HuH-7 (cell line): ENCODE measurements at regions not wholly inside any gene's neighbourhood (a gene's known extent, or its start where the extent isn't known, plus 50 kb on each side); places are given as distances from the start of the nearest gene placed in this dataset.
A peak's percentile ranks its signal among the peaks of the same experiment; 100 is the strongest.

ENCODE experiments used
- DNase-seq: peaks from one replicate; pipeline ENCODE4 v3.0.0; 2011; ENCODE audit warnings: low spot score

DNA sequence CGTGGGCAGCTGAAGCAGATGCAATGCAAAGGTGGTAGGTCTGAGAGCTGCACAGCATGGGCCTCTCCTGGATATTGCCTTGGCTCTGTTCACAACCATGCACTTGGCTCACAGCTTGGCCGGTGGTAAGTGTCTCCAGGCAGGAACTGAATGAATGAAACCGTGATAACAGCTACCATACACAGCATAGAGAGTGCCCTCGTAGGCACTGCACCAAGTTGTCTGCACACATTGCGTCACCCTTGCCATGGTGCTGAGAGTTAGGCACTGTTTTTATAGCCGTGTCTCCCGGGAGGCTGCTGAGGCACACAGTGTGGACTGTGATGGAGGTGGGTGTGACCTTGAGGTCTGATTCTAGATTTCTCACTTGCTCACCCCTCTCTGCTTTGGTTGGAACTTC is 157.6 kb upstream of the VASH1 start:
- no peak for DNase-seq

DNA sequence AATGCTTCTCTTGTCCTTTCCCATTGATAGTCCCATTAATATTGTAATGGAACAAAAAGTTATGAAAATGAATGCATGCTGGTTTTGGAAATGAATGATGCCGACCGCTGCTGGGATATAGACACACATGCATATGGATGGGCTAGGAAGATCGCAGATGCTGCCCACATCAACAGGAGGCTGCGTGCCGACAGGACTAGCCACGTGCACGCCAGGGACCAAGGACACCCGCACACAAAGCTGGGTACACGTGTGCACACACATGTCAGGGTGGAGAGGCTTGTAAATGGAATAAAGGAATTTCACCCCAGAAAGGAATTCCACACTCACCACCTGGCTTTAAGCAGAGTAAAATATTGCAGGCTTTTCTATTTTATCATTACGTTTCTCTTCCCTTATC is 153.8 kb upstream of the VASH1 start:
- DNase-seq, result no peak

DNA sequence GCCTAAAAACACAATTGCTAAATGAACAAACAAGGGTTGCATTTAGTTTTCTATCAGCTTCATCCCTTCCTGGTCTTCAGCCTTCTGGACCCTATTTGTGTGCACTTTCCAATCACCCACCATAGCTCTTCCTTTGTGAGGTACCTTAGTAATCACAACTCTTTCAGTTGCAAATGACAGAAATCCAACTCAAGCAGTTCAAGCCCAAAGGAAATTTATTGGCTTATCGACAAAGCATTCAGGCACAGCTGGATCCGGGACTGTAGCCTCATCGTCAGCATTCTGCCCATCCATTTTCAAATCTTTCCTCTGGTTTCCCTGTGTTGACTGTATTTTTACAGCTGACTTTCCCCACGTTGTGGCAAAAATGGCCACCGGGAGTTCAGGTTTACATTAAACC is 148.6 kb upstream of the VASH1 start:
- no peak for DNase-seq

DNA sequence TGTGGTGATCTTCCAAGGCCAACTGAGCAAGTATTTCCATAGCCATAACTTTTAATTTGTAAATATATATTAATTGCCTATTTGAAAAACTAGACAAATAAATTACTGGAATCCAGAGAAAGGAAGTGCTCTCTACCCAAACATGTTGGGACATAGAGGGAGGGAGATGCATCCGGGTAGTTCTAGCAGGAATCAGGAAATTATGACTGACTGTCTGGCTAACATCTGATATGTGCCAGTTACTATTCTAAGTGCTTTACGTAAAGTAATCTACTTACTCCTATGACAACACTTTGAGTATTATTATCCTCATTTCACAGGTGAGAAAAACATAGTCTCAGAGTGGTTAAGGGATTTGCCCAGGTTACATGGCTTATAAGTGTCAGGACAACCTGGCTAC is 147.7 kb upstream of the VASH1 start:
- no peak for DNase-seq

DNA sequence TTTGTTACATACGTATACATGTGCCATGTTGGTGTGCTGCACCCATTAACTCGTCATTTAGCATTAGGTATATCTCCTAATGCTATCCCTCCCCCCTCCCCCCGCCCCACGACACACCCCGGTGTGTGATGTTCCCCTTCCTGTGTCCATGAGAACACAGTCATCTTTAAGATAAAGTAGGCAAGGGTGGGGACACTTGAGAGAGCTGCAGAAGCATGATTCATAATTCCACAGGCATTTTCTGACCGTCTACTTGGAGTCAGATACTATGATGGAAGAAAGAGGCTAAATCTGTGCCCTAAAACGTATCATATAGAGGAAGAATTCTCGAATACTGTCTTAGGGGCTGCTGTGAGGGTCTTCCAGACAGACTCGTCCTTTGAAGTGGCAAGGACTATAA is 145.9 kb upstream of the VASH1 start:
- no peak for DNase-seq

DNA sequence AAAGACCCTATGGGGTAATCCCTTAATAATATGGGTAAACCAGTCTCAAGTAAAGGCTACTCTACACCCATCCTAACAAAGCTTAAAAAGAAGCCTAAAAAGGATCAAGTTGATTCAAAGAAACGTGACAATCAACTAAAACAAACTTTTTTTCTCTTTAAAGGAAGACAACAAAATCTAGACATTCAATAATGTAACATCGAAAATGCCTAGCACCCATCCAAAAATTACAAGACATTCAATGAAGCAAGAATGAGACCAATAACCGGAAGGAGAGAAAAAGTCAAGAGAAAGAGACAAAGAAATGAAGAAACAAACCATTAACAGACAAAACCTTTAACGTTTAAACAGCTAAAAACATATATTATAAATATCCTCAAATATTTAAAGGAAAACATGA is 143.8 kb upstream of the VASH1 start:
- no peak for DNase-seq

DNA sequence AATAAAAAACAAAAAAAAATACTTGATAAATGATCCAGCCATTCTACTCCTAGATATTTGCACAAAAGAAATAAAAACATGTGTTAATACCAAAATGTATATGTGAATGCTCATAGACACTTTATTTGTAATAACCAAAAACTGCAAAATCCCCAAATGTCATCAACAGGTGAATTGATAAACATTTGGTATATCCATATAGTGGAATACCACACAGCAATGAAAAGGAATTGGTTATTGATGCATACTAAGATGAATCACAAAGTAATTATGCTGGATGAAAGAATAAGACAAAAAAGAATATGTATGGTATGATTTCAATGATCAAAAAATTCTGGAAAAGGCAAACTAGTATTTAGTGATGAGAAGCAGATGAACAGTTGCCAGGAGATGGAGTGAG is 124.7 kb upstream of the VASH1 start:
- no peak for DNase-seq

DNA sequence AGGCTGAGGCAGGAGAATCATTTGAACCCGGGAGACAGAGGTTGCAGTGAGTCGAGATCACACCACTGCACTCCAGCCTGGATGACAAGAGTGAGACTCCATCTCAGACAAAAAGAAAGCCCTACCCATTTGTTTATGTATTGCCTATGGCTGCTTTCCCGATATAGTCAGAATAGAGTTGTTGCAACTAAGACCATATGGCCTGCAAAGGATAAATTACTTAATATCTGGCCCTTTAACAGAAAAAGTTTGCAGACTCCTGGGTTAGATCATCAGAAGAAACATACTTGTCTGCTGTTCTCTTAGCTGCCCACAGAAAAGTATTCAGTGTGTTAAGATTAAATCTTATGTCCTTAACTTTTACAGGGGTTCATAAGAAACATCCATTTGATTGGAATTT is 122.4 kb upstream of the VASH1 start:
- DNase-seq, result no peak

DNA sequence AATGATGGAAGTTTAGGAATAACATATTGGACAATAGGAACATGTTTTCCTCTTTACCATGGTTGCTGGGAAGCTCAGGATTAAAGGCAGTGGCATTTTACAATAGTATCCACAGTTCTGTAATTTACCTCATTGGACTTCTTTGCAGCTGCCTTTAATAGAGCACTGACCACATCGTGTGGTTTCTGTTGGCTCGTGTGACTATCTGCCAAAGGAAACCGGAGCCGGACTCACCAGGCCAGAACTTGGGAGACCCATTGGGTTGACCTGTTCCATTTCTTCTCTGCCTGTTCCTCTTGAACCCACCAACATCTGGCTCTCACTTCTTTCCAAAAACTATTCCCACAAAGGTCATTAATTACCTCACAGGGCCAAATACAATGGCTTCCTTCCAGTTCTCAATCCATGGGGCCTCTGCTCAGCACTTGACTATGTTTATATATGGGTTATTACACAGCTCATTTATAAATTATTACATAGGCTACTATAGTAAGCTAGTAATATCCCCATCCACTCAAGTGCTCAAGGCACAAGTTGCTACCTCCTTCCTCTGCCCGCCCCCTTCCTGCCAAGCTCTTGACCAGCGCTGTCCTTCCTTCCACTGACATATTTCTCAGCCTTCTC is 121.5 kb upstream of the VASH1 start:
- no peak for DNase-seq

DNA sequence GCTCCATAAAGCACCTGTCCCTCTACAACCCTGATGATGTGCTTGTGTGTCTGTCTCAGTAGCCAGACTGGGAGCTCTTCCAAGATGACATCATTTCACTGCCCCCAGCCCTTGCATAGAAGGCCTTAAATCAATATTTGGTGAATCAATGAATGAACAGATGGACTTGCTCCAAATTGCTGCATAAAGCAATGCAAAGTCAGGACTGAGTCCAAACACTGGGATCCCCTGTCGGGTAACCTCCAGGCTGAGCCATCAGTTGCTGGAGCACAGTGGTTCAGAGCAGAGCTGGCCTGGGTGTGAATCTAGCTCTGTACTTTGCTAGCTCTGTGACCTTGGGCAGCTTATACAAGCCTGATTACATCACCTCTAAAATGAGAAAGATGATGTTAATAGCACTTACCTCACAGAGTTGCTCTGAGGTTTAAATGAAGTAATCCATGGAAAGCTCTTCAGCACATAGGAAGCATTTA is 120.3 kb upstream of the VASH1 start:
- no peak for DNase-seq

DNA sequence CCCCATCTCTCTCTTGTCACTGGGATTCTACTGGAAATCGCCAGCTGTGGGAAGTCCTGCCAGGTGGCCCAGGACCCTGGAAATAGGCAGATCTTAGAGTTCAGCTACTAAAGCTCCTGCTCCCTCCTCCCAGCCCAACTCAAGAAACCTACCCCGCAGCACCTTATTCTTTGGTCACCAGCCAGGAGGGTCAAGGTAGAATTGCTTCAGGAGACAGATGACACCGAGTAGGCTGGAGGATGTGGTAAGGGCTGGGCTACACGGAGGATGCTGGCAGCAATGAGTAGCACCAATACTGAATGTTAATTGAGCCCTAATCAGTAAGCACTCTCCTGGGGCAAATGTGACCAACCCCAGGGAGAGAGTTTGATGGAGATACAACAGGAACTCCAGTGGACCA is 119.7 kb upstream of the VASH1 start:
- DNase-seq, result no peak

DNA sequence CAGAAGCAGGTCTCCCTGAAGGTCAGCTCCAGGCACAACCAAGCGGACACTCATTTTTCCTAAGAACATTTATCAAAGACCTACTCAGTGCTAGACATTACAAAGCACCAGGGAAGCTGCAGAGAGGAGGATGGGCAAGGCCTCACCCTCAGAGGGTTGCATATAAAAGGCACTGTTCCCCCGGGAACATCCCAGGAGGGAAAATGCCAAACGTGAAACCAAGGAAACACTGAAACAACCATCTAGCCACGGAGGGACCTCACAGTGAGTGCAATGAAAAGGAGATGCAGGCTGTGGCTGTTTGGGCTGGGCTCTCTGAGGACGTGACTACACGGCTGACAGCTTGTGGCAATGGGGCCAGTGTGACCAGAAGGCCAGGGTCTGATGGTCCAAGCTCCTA is 117.4 kb upstream of the VASH1 start:
- DNase-seq, result no peak

DNA sequence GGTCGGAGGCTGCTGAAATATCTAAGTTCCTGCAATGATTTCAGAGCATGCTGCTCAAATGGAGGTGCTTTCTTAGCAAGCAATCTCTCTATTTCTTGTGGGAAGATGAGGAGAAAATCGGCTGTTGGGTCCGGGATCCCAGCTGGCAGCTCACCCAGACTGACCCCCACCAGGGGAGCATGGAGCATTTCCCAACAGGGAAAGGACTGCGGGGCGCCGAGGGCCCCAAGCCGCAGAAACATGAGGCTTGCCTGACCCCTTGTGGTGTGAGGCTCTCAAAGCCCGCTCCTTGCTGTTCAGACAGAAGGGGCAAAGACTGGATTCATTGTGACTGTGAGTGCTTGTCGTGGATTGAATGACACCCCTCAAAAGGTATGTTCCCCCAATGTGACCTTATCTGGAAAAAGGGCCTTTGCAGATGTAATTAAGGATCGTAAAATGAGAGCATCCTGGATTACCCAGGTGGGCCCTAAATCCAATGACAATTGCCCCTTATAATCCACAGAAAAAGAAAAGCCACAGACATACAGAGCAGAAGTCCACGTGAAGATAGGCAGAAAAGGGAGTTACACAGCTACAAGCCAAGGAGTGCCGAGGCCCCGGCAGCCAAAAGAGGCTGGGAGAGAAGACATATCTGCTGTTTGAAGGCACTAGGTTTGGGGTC is 116.3 kb upstream of the VASH1 start:
- DNase-seq, result peak; percentile 51

DNA sequence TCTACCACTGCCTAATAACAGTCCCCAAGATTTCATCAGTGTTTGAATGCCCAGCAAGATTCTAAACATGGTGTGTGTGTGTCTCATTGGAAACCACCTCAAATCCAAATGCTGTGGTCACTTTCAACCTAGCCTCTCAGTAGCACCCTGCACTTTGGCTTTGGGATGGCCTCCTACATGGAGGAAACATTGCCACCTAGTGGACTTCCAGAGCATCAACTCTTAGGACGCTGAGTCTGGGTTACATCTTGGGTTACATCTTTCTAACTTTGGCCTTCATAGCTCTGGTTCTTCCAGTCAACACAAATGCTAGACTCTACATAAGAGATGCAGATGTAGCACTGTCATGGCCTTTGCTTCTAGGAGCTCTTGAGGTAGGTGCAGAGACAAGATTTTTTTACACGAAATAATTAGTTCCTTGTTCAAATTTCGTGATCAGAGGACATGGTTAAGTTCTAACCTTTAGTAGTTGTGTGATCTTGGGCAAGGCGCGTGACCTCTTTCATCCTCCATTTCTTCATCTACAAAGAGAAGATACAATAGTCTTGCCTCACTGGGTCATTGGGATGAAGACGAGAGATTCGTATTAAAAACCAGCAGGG is 113.5 kb upstream of the VASH1 start:
- DNase-seq, result peak; percentile 62

DNA sequence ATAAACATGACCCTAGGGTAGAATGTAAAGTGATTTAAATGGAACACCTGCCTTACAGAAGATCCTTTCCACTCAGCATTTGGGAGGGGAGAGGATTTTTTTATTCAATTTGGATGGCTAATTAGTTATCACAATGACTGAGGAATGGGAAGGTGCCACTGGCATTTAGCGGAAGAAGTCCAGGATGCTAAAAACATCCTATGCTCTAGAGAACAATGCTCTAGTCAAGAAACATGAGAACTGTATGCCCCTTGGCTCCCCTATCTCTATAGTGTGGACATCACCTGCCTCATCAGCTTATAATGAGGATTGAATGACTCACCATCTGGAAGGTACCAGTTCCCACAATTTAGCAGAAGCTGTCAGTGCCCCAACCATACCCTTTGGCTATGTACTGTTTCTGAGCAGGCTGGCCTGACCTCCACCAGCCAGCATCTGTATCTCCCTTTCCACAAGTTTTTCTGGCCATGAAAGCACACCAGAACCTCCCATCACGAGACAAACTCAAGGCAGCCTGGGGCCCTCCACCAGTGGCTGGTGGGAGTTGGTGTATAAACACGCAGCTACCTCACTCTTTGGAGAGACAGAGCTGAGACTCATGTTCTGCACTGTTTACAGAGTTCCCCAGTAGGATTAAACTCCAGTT is 109.7 kb upstream of the VASH1 start:
- no peak for DNase-seq

DNA sequence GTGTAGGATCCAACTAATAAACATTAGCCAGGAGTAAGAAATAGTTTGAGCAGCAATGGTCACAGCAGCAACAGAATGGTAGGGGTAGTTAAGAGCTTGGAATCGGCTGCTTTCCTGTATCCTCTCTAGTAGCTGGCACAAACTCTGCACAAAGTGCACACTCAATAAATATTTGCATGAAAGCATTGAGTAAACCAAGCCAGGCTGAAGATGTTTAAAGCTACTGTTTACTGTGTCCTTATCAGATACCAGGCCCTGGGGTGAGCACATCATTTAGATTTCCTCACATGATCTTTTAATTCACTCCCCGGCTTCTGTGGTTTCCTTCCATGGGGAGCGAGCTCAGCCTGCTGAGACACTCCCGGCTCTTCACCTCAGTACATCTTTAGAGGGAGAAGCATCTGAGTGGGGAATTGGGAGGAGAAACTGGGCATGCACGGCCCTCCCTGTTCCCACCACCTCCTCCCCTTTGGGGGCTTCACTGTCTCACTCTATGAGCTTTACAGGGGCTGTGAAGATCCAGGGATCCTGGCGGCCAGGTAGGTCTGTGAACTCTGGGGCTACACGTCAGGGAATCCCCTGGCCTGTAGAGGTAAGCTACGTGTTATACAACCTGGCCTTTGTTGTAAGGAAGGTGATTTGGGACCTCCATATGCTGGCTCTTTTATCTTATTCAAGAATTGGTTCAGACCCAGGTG is 107.2 kb upstream of the VASH1 start:
- peak; percentile 16 for DNase-seq

DNA sequence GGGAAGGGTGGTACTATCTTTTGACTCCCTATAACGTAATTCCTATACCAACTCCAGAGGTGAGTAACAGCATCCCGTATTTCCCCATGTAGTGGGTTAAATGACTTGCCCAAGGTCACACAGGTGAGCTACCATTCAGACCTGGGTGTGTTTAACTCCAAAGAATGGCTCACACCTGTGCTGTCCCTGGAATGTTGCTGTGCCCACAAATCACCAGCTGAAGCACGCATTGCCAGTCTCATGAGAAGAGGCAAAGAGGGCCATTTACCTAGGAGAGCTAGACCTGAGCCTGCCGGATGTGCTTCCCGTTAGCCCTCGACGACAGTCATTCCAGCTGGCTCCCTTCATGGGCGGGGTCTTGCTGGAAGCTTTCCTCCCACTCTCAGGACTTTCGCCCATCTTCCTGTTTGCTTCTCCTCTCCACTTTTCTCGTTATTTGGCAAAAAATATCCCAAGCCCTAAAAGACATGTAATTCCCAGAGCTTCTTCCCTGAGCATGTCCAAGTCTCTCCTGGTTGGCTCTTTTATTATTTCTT is 106.6 kb upstream of the VASH1 start:
- no peak for DNase-seq

DNA sequence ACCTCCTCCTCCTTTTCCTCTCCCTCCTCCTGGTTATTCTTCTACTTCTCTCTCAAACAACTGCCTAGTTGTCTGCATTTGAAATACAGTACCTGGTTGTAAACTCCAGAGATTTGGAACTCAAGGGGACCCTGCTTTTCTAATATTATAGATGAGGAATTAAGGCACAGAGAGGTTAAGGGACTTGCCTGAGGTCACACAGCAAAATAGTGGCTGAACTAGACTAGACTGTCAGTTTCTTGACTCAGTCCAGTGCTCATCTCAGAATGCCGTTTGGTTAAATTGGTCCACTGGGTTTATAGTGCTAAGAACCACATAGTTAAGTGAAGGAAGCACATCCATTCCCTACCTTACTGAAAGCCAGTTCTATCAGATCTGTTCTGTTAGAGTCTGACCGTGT is 105.9 kb upstream of the VASH1 start:
- DNase-seq, result no peak

DNA sequence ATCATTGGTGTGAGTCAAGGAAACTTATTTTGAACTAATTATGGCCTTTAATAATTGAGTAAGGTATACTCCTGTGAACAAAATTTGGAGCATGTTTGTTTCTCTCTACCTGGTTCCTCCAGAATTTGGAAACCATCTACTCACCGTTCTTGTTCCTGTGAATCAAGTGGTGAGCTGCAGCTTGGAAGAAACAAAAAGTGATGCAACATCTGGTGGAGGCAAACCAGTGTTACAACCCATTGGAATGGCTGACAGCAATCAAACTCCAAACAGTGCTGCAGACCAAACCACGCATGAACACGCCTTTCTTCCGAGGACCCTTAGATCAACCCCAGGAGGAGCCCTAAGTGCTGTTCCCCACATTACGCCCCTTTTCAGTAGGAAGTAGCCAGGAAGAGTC is 104.7 kb upstream of the VASH1 start:
- DNase-seq, result no peak

DNA sequence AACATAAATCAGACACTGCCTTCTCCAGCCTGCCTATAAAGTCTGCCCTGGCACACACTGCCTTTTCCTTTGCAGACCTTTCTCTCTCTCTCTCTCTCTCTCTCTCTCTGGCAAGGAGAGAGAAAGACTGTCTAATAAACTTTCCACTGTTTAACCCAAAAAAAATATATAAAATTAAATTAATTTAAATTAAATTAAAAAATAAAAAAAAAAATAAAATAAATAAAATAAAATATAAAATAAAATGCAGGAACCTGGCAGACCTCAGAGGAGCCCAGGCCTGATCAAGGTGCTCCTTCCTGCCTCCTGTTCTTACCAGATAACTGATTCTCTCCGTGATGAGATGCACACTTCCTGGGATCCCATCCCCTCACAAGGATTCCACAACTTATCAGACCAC is 103.9 kb upstream of the VASH1 start:
- no peak for DNase-seq

DNA sequence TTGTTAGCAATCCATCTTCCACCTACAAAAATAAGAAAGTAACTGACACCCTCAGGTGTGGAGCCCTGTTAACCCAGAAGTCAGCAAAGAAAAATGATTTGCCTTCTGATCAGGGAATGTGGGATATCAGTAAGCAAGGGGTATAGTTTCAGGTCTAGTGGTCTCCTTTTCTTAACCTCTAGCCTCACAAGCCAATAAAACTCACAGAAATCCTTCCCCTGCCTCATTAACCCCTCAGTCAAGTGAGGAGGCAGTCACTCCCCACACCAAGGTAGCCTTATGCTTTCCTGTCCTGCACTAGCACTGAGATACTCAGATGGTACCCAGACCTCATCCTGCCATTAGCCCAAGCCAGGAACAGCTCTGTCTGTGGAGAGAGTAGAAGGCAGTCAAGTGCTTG is 103.4 kb upstream of the VASH1 start:
- DNase-seq, result no peak

DNA sequence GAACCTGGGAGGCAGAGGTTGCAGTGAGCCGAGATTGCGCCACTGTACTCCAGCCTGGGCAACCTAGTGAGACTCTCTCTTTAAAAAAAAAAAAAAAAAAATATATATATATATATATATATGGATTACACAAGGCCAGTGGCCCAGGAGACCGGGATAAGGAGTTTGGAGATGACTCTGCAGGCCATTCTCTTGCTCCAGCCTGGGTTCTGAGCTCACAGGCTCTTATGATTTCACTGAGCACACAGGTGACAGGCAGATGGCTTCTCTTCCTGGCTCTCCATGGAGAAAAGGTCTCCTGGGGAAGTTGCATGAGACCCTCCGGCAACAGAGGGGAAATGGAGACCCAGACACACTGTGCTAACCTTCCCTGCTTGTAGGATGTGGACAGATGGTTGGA is 98.7 kb upstream of the VASH1 start:
- no peak for DNase-seq
